ENCODE measurements at regions not wholly inside any gene's neighbourhood (a gene's known extent, or its start where the extent isn't known, plus 50 kb on each side); places are given as distances from the start of the nearest gene placed in this dataset.
"Not testable (repeated sequence)": the region's sequence is repeated elsewhere in the genome, so short reads cannot be mapped to it uniquely, and the experiment has no call there.

DNA sequence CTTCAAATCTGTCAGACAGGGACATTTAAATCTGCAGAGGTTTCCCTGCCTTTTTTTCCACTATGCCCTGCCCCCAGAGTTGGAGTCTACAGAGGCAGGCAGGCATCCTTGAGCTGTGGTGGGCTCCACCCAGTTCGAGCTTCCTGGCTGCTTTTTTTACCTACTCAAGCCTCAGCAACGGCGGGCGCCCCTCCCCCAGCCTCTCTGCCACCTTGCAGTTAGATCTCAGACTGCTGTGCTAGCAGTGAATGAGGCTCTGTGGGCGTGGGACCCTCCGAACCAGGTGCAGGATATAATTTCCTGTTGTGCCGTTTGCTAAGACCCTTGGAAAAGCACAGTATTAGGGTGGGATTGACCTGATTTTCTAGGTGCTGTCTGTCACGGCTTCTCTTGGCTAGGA lies 765.2 kb upstream of the NOVA1 start:
- TF ChIP-seq CTCF (IDR thresholded peaks at IDR 0.05; ENCODE audit: insufficient read depth, low read depth, low read length); EZH2 (IDR thresholded peaks at IDR 0.05; ENCODE audit: insufficient read depth, low read length): not testable (repeated sequence)
